Astrocyte (in vitro differentiated cells and primary cell): ENCODE measurements at regions not wholly inside any gene's neighbourhood (a gene's known extent, or its start where the extent isn't known, plus 50 kb on each side); places are given as distances from the start of the nearest gene placed in this dataset.
A peak's percentile ranks its signal among the peaks of the same experiment; 100 is the strongest.

Source experiments
- DNase-seq: peaks from one replicate; pipeline ENCODE4 v3.0.0-alpha.2; 2010; ENCODE audit warnings: low read depth
- FAIRE-seq: peaks from 2 replicates; lab custom pipeline; 2011; peaks lifted over from hg19 to GRCh38; lab: Jason Lieb, UNC
- H2AFZ ChIP-seq: 2 replicates; pipeline ENCODE4 v1.6.0; 2012; ENCODE audit warnings: low read depth, low read length, inconsistent platforms
- H3K27ac ChIP-seq: 2 replicates; pipeline ENCODE4 v1.5.1; 2011; ENCODE audit warnings: low read depth, low read length, inconsistent platforms
- H3K27me3 ChIP-seq: 2 replicates; pipeline ENCODE4 v1.6.0; 2011; ENCODE audit warnings: low read length, inconsistent platforms; ENCODE audit not compliant: insufficient read depth
- H3K36me3 ChIP-seq: 2 replicates; pipeline ENCODE4 v1.5.1; 2011; ENCODE audit warnings: low read length, inconsistent platforms; ENCODE audit not compliant: insufficient read depth
- H3K4me1 ChIP-seq: 2 replicates; pipeline ENCODE4 v1.5.1; 2011; ENCODE audit warnings: low read length, inconsistent platforms; ENCODE audit not compliant: insufficient read depth
- H3K4me2 ChIP-seq: 2 replicates; pipeline ENCODE4 v1.6.0; 2012; ENCODE audit warnings: low read length, inconsistent platforms
- H3K4me3 ChIP-seq: 2 replicates; pipeline ENCODE4 v1.5.1; 2011; ENCODE audit warnings: low read depth, mild to moderate bottlenecking, low read length, inconsistent platforms; ENCODE audit not compliant: insufficient read depth
- H3K79me2 ChIP-seq: 2 replicates; pipeline ENCODE4 v1.6.0; 2012; ENCODE audit warnings: mild to moderate bottlenecking, low read length, inconsistent platforms; ENCODE audit not compliant: insufficient read depth
- H3K9ac ChIP-seq: 2 replicates; pipeline ENCODE4 v1.6.0; 2012; ENCODE audit warnings: mild to moderate bottlenecking, low read length, inconsistent platforms
- H3K9me3 ChIP-seq: 2 replicates; pipeline ENCODE4 v1.5.1; 2012; ENCODE audit warnings: low read depth, mild to moderate bottlenecking, low read length, inconsistent platforms; ENCODE audit not compliant: insufficient read depth
- H4K20me1 ChIP-seq: 2 replicates; pipeline ENCODE4 v1.6.0; 2012; ENCODE audit warnings: low read length, inconsistent platforms; ENCODE audit not compliant: insufficient read depth
- H3K27ac Mint-ChIP-seq: one replicate; pipeline ENCODE4 v1.8.0; 2021; ENCODE audit warnings: mild to moderate bottlenecking, mixed read lengths; ENCODE audit not compliant: unreplicated experiment
- H3K27me3 Mint-ChIP-seq: one replicate; pipeline ENCODE4 v1.8.0; 2021; ENCODE audit warnings: low read depth, mixed read lengths; ENCODE audit not compliant: unreplicated experiment
- H3K36me3 Mint-ChIP-seq: one replicate; pipeline ENCODE4 v1.8.0; 2021; ENCODE audit warnings: low read depth, mixed read lengths; ENCODE audit not compliant: unreplicated experiment
- H3K4me1 Mint-ChIP-seq: one replicate; pipeline ENCODE4 v1.8.0; 2021; ENCODE audit warnings: low read depth, mixed read lengths; ENCODE audit not compliant: unreplicated experiment
- H3K4me3 Mint-ChIP-seq: one replicate; pipeline ENCODE4 v1.8.0; 2021; ENCODE audit warnings: mild to moderate bottlenecking, moderate library complexity, mixed read lengths; ENCODE audit not compliant: unreplicated experiment
- H3K9me3 Mint-ChIP-seq: one replicate; pipeline ENCODE4 v1.8.0; 2021; ENCODE audit warnings: mild to moderate bottlenecking, mixed read lengths; ENCODE audit not compliant: unreplicated experiment
- EZH2 ChIP-seq: IDR thresholded peaks from 2 replicates; pipeline ENCODE4 v1.6.1; 2012; ENCODE audit warnings: mild to moderate bottlenecking, low read length, inconsistent platforms; ENCODE audit not compliant: insufficient read depth
- TF ChIP-seq, protein P1 (sequence below): IDR thresholded peaks from 2 replicates; pipeline ENCODE4 v1.5.1; 2011; ENCODE audit warnings: low read depth, mild to moderate bottlenecking, inconsistent platforms, low read length, moderate library complexity; ENCODE audit not compliant: insufficient read depth

DNA sequence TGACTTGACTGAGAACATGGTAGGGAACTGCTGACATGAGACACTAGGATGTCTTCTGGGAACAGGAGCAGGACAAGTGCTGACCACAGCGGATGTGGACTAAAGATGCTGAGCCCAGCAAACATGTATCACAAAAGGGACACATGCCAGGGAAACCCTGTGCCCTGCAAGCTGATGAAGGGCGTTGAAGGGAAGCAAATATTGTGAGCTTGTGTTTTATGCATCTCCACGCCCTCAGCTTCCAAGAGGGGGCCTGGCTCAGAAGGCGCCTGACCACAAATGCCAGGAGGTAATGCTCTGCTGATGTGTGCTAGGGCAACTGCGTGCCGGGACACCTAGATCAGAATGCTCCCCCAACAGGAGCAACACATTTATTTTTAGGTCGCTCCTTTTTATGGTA, 207.3 kb downstream of the CXCL12 start:
- H3K36me3 Mint-ChIP-seq: no peaks in the 10 kb centered on the region
- Histone ChIP-seq H3K27ac (no peak overlapping the region), H3K9me3 (no peaks in the 10 kb centered on the region), H3K79me2 (no peaks in the 10 kb centered on the region), H3K4me1 (peaks cover 8% of the 10 kb centered on the region), H3K27me3 (peaks cover 19% of the 10 kb centered on the region), H3K4me2 (no peak overlapping the region), H4K20me1 (no peaks in the 10 kb centered on the region), H3K4me3 (no peak overlapping the region), H2AFZ (no peak overlapping the region), H3K36me3 (no peaks in the 10 kb centered on the region), H3K9ac (no peak overlapping the region)
- no peak for TF ChIP-seq EZH2
- TF ChIP-seq, protein P1, sequence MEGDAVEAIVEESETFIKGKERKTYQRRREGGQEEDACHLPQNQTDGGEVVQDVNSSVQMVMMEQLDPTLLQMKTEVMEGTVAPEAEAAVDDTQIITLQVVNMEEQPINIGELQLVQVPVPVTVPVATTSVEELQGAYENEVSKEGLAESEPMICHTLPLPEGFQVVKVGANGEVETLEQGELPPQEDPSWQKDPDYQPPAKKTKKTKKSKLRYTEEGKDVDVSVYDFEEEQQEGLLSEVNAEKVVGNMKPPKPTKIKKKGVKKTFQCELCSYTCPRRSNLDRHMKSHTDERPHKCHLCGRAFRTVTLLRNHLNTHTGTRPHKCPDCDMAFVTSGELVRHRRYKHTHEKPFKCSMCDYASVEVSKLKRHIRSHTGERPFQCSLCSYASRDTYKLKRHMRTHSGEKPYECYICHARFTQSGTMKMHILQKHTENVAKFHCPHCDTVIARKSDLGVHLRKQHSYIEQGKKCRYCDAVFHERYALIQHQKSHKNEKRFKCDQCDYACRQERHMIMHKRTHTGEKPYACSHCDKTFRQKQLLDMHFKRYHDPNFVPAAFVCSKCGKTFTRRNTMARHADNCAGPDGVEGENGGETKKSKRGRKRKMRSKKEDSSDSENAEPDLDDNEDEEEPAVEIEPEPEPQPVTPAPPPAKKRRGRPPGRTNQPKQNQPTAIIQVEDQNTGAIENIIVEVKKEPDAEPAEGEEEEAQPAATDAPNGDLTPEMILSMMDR: no peak
- H3K4me3 Mint-ChIP-seq: no peak overlapping the region
- no peak for DNase-seq
- FAIRE-seq: no peak
- no peaks in the 10 kb centered on the region for H3K27me3 Mint-ChIP-seq
- no peaks in the 10 kb centered on the region for H3K9me3 Mint-ChIP-seq
- H3K27ac Mint-ChIP-seq: no peak overlapping the region
- peaks cover 39% of the 10 kb centered on the region for H3K4me1 Mint-ChIP-seq

DNA sequence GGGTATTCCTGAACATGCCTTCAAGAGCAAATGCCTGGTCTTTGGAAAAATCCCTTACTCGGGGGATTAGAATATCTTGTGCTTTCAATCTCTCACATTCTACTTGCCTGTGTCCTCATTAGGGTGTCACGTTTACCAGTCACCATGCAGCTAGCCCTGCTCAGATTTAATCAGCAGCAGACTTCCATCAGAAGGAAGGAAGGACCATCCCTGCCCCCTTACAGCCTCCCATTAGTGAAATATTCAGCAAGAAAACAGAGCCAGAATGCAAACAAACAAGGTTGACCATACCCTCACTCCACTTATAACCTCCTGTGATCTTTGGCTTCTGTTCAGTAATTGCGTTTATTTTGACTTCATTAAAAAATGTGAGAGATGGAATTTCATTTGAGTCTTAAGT, 208.6 kb downstream of the CXCL12 start:
- no peaks in the 10 kb centered on the region for H3K9me3 Mint-ChIP-seq
- FAIRE-seq: no peak

DNA sequence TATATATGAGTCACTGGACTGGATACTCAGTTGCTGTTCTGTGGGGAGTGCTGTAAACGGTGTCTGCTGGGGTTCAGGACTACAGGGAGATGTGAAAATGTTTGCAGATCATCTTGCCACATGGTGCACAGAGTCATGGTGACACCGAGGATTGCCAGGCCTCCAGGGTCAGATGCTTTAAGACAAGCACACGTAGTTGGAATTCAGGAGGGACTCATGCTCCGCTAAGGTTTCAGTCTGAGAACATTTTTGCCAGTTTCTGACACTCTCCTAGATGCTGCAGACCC, 211.3 kb downstream of the CXCL12 start:
- no peaks in the 10 kb centered on the region for H3K79me2 ChIP-seq
- H4K20me1 ChIP-seq: no peaks in the 10 kb centered on the region
- Mint-ChIP-seq H3K36me3 (no peaks in the 10 kb centered on the region), H3K9me3 (no peaks in the 10 kb centered on the region), H3K27me3 (no peaks in the 10 kb centered on the region), H3K27ac (no peak overlapping the region), H3K4me1 (peaks cover 21% of the 10 kb centered on the region), H3K4me3 (no peak overlapping the region)
- DNase-seq: peak; percentile 51
- no peak overlapping the region for H3K9ac ChIP-seq
- peaks cover 26% of the 10 kb centered on the region for H3K27me3 ChIP-seq
- H3K4me1 ChIP-seq: no peaks in the 10 kb centered on the region
- H2AFZ ChIP-seq: no peak overlapping the region
- no peak for FAIRE-seq
- no peak overlapping the region for H3K27ac ChIP-seq
- H3K9me3 ChIP-seq: no peaks in the 10 kb centered on the region
- no peak overlapping the region for H3K4me3 ChIP-seq
- H3K36me3 ChIP-seq: no peaks in the 10 kb centered on the region
- TF ChIP-seq, protein P1: no peak
- no peak for TF ChIP-seq EZH2
- no peak overlapping the region for H3K4me2 ChIP-seq

More for the DNA sequence above, 208.6 kb downstream of the CXCL12 start:
- Mint-ChIP-seq H3K4me1 (peaks cover 42% of the 10 kb centered on the region), H3K27ac (no peak overlapping the region), H3K36me3 (no peaks in the 10 kb centered on the region), H3K27me3 (no peaks in the 10 kb centered on the region), H3K4me3 (no peak overlapping the region)
- Histone ChIP-seq H3K9ac (no peak overlapping the region), H3K4me3 (no peak overlapping the region), H4K20me1 (no peaks in the 10 kb centered on the region), H2AFZ (no peak overlapping the region), H3K27me3 (peaks cover 19% of the 10 kb centered on the region), H3K9me3 (no peaks in the 10 kb centered on the region), H3K79me2 (no peaks in the 10 kb centered on the region), H3K4me2 (no peak overlapping the region), H3K4me1 (peaks cover 8% of the 10 kb centered on the region), H3K27ac (no peak overlapping the region), H3K36me3 (no peaks in the 10 kb centered on the region)
- DNase-seq: no peak
- TF ChIP-seq, protein P1: no peak
- no peak for TF ChIP-seq EZH2
